Osteoblast (primary cell): ENCODE measurements at regions not wholly inside any gene's neighbourhood (a gene's known extent, or its start where the extent isn't known, plus 50 kb on each side); places are given as distances from the start of the nearest gene placed in this dataset.

Experiments
- DNase-seq: peaks from one replicate; pipeline ENCODE4 v3.0.0; 2011; ENCODE audit warnings: low spot score, mixed read lengths; ENCODE audit not compliant: insufficient read length; ENCODE audit errors: missing footprints
- H2AFZ ChIP-seq: 2 replicates; pipeline ENCODE4 v1.6.0; 2011; ENCODE audit warnings: mild to moderate bottlenecking, low read length
- H3K27ac ChIP-seq: 2 replicates; pipeline ENCODE4 v1.5.1; 2011; ENCODE audit warnings: mild to moderate bottlenecking, low read depth, low read length, moderate library complexity
- H3K27me3 ChIP-seq: 2 replicates; pipeline ENCODE4 v1.6.0; 2012; ENCODE audit warnings: mild to moderate bottlenecking, control low read depth, inconsistent platforms, low read length, moderate library complexity; ENCODE audit not compliant: insufficient read depth
- H3K36me3 ChIP-seq: 2 replicates; pipeline ENCODE4 v1.5.1; 2011; ENCODE audit warnings: mild to moderate bottlenecking, low read length, control low read depth, moderate library complexity; ENCODE audit not compliant: insufficient read depth
- H3K4me1 ChIP-seq: 2 replicates; pipeline ENCODE4 v1.5.1; 2011; ENCODE audit warnings: mild to moderate bottlenecking, low read length, control low read depth, moderate library complexity; ENCODE audit not compliant: insufficient read depth
- H3K4me2 ChIP-seq: 2 replicates; pipeline ENCODE4 v1.6.0; 2011; ENCODE audit warnings: mild to moderate bottlenecking, low read length; ENCODE audit not compliant: insufficient read depth
- H3K4me3 ChIP-seq: fragments of 200-600 bp; sonication (generic); 3 replicates; pipeline ENCODE4 v1.5.1; 2012; ENCODE audit warnings: mild to moderate bottlenecking, low read length, inconsistent platforms; ENCODE audit not compliant: insufficient read depth
- H3K79me2 ChIP-seq: 2 replicates; pipeline ENCODE4 v1.6.0; 2012; ENCODE audit warnings: mild to moderate bottlenecking, low read length, control low read depth, inconsistent platforms; ENCODE audit not compliant: insufficient read depth
- H3K9me3 ChIP-seq: 2 replicates; pipeline ENCODE4 v1.5.1; 2011; ENCODE audit warnings: low read depth, low read length, control low read depth
- H4K20me1 ChIP-seq: 2 replicates; pipeline ENCODE4 v1.6.0; 2012; ENCODE audit warnings: mild to moderate bottlenecking, low read length, control low read depth; ENCODE audit not compliant: insufficient read depth
- CTCF ChIP-seq: IDR thresholded peaks from 2 replicates; pipeline ENCODE4 v1.5.1; 2011; ENCODE audit warnings: mild to moderate bottlenecking, low read depth, low read length, moderate library complexity; ENCODE audit errors: extremely low read depth

GRCh38 chr22:49636649-49637048 lies 191.0 kb downstream of the BRD1 start:
- DNase-seq, result no peak
- Histone ChIP-seq H2AFZ (no peak overlapping the region), H3K27ac (no peak overlapping the region), H3K9me3 (no peaks in the 10 kb centered on the region), H3K27me3 (no peaks in the 10 kb centered on the region), H3K36me3 (no peaks in the 10 kb centered on the region), H3K4me2 (no peak overlapping the region), H3K79me2 (no peaks in the 10 kb centered on the region), H3K4me1 (no peaks in the 10 kb centered on the region), H4K20me1 (no peaks in the 10 kb centered on the region), H3K4me3 (no peak overlapping the region)
- TF ChIP-seq CTCF, result no peak

- no peak overlapping the region for H2AFZ ChIP-seq
- no peak overlapping the region for H3K4me3 ChIP-seq
- DNase-seq, result no peak
- H3K79me2 ChIP-seq, result no peaks in the 10 kb centered on the region
- H3K36me3 ChIP-seq, result no peaks in the 10 kb centered on the region
- no peaks in the 10 kb centered on the region for H3K9me3 ChIP-seq
- H3K27me3 ChIP-seq, result no peaks in the 10 kb centered on the region
- no peaks in the 10 kb centered on the region for H4K20me1 ChIP-seq
- TF ChIP-seq CTCF, result no peak
- no peak overlapping the region for H3K4me2 ChIP-seq
- no peak overlapping the region for H3K27ac ChIP-seq
- no peaks in the 10 kb centered on the region for H3K4me1 ChIP-seq
Observed at GRCh38 chr22:49636214-49636613, 191.5 kb downstream of the BRD1 start.

GRCh38 chr22:49634006-49634772 lies 193.5 kb downstream of the BRD1 start:
- DNase-seq, result no peak
- Histone ChIP-seq H3K27me3 (no peaks in the 10 kb centered on the region), H3K27ac (no peak overlapping the region), H3K9me3 (no peaks in the 10 kb centered on the region), H2AFZ (no peak overlapping the region), H3K4me1 (no peaks in the 10 kb centered on the region), H4K20me1 (no peaks in the 10 kb centered on the region), H3K79me2 (no peaks in the 10 kb centered on the region), H3K4me2 (no peak overlapping the region), H3K4me3 (no peak overlapping the region), H3K36me3 (no peaks in the 10 kb centered on the region)
- no peak for TF ChIP-seq CTCF

GRCh38 chr22:49633010-49633324 lies 194.7 kb downstream of the BRD1 start:
- H4K20me1 ChIP-seq, result no peaks in the 10 kb centered on the region
- no peak for TF ChIP-seq CTCF
- no peak overlapping the region for H2AFZ ChIP-seq
- no peaks in the 10 kb centered on the region for H3K27me3 ChIP-seq
- DNase-seq, result peak; percentile 89
- H3K79me2 ChIP-seq, result no peaks in the 10 kb centered on the region
- H3K4me1 ChIP-seq, result no peaks in the 10 kb centered on the region
- H3K27ac ChIP-seq, result no peak overlapping the region
- H3K9me3 ChIP-seq, result no peaks in the 10 kb centered on the region
- H3K4me3 ChIP-seq, result no peak overlapping the region
- no peaks in the 10 kb centered on the region for H3K36me3 ChIP-seq
- no peak overlapping the region for H3K4me2 ChIP-seq
